ENCODE measurements at regions not wholly inside any gene's neighbourhood (a gene's known extent, or its start where the extent isn't known, plus 50 kb on each side); places are given as distances from the start of the nearest gene placed in this dataset.

GRCh38 chr21:27286760-27287159 lies 319.9 kb upstream of the ADAMTS5 start:
- Histone ChIP-seq H3K79me2 (ENCODE audit: insufficient read depth, low read length) (no peaks in the 10 kb centered on the region), H3K27ac (ENCODE audit: low read depth, low read length) (no peak overlapping the region), H3K9ac (ENCODE audit: low read length) (no peak overlapping the region), H3K9me3 (ENCODE audit: insufficient read depth, low read depth, low read length) (no peaks in the 10 kb centered on the region), H3K4me3 (ENCODE audit: insufficient read depth, low read depth, low read length) (no peak overlapping the region), H4K20me1 (ENCODE audit: insufficient read depth, low read length) (no peaks in the 10 kb centered on the region), H3K4me1 (ENCODE audit: insufficient read depth, low read length) (no peaks in the 10 kb centered on the region), H3K27me3 (ENCODE audit: insufficient read depth, low read length) (no peaks in the 10 kb centered on the region), H2AFZ (ENCODE audit: low read depth, low read length) (no peak overlapping the region), H3K4me2 (ENCODE audit: low read length) (no peak overlapping the region), H3K36me3 (ENCODE audit: insufficient read depth, low read length) (no peaks in the 10 kb centered on the region)
- TF ChIP-seq, protein P1, sequence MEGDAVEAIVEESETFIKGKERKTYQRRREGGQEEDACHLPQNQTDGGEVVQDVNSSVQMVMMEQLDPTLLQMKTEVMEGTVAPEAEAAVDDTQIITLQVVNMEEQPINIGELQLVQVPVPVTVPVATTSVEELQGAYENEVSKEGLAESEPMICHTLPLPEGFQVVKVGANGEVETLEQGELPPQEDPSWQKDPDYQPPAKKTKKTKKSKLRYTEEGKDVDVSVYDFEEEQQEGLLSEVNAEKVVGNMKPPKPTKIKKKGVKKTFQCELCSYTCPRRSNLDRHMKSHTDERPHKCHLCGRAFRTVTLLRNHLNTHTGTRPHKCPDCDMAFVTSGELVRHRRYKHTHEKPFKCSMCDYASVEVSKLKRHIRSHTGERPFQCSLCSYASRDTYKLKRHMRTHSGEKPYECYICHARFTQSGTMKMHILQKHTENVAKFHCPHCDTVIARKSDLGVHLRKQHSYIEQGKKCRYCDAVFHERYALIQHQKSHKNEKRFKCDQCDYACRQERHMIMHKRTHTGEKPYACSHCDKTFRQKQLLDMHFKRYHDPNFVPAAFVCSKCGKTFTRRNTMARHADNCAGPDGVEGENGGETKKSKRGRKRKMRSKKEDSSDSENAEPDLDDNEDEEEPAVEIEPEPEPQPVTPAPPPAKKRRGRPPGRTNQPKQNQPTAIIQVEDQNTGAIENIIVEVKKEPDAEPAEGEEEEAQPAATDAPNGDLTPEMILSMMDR (IDR thresholded peaks at IDR 0.05; ENCODE audit: insufficient read depth, low read depth, low read length) = no peak
- TF ChIP-seq EZH2 (IDR thresholded peaks at IDR 0.05; ENCODE audit: insufficient read depth, low read length) = no peak
- no peak overlapping the region for H3K27ac Mint-ChIP-seq (ENCODE audit: unreplicated experiment)
- no peaks in the 10 kb centered on the region for H3K36me3 Mint-ChIP-seq (ENCODE audit: low read depth, unreplicated experiment)
- DNase-seq (ENCODE audit: low read depth) = no peak
- no peak for FAIRE-seq
- peaks cover 4% of the 10 kb centered on the region for H3K9me3 Mint-ChIP-seq (ENCODE audit: unreplicated experiment)
- peaks cover 8% of the 10 kb centered on the region for H3K4me1 Mint-ChIP-seq (ENCODE audit: low read depth, unreplicated experiment)
- no peaks in the 10 kb centered on the region for H3K27me3 Mint-ChIP-seq (ENCODE audit: low read depth, unreplicated experiment)
- H3K4me3 Mint-ChIP-seq (ENCODE audit: unreplicated experiment) = no peak overlapping the region

DNA sequence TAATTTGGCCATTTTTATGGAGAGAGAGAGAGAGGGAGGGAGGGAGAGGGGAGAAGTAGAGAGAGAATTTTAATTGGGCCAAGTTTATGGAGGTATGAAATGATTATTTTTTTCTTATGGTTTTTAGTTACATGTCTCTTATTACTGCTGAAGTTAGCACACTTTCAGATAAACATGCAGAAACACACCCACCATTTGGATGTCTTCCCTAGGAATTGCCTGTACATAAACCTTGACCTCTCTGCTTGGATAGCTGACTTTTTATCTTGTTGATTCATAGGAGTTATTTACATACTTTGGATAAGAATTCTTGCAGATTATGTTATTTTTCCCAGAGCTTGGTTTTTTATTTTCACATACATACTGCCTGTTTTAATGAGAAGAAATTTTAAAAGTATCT lies 310.2 kb upstream of the ADAMTS5 start:
- H3K4me1 Mint-ChIP-seq (ENCODE audit: low read depth, unreplicated experiment) = peaks cover 13% of the 10 kb centered on the region
- H3K36me3 Mint-ChIP-seq (ENCODE audit: low read depth, unreplicated experiment) = no peaks in the 10 kb centered on the region
- H3K9ac ChIP-seq (ENCODE audit: low read length) = no peak overlapping the region
- no peaks in the 10 kb centered on the region for H3K36me3 ChIP-seq (ENCODE audit: insufficient read depth, low read length)
- H3K4me3 Mint-ChIP-seq (ENCODE audit: unreplicated experiment) = no peak overlapping the region
- H3K27me3 ChIP-seq (ENCODE audit: insufficient read depth, low read length) = no peaks in the 10 kb centered on the region
- H3K4me2 ChIP-seq (ENCODE audit: low read length) = no peak overlapping the region
- DNase-seq (ENCODE audit: low read depth) (no peak), FAIRE-seq (no peak)
- no peak overlapping the region for H3K4me3 ChIP-seq (ENCODE audit: insufficient read depth, low read depth, low read length)
- H2AFZ ChIP-seq (ENCODE audit: low read depth, low read length) = no peak overlapping the region
- no peaks in the 10 kb centered on the region for H3K9me3 Mint-ChIP-seq (ENCODE audit: unreplicated experiment)
- H3K79me2 ChIP-seq (ENCODE audit: insufficient read depth, low read length) = no peaks in the 10 kb centered on the region
- peaks cover 7% of the 10 kb centered on the region for H3K4me1 ChIP-seq (ENCODE audit: insufficient read depth, low read length)
- H3K9me3 ChIP-seq (ENCODE audit: insufficient read depth, low read depth, low read length) = no peaks in the 10 kb centered on the region
- no peak overlapping the region for H3K27ac Mint-ChIP-seq (ENCODE audit: unreplicated experiment)
- H3K27me3 Mint-ChIP-seq (ENCODE audit: low read depth, unreplicated experiment) = no peaks in the 10 kb centered on the region
- TF ChIP-seq EZH2 (IDR thresholded peaks at IDR 0.05; ENCODE audit: insufficient read depth, low read length) = no peak
- TF ChIP-seq, protein P1 (IDR thresholded peaks at IDR 0.05; ENCODE audit: insufficient read depth, low read depth, low read length) = no peak
- no peaks in the 10 kb centered on the region for H4K20me1 ChIP-seq (ENCODE audit: insufficient read depth, low read length)
- H3K27ac ChIP-seq (ENCODE audit: low read depth, low read length) = no peak overlapping the region

GRCh38 chr21:27275294-27275927 lies 308.5 kb upstream of the ADAMTS5 start:
- Histone ChIP-seq H4K20me1 (ENCODE audit: insufficient read depth, low read length) (no peaks in the 10 kb centered on the region), H3K4me3 (ENCODE audit: insufficient read depth, low read depth, low read length) (no peak overlapping the region), H3K9ac (ENCODE audit: low read length) (peak overlapping the region; percentile 14), H3K4me2 (ENCODE audit: low read length) (peak overlapping the region; percentile 49), H3K36me3 (ENCODE audit: insufficient read depth, low read length) (no peaks in the 10 kb centered on the region), H3K4me1 (ENCODE audit: insufficient read depth, low read length) (peaks cover 7% of the 10 kb centered on the region), H3K27me3 (ENCODE audit: insufficient read depth, low read length) (no peaks in the 10 kb centered on the region), H3K27ac (ENCODE audit: low read depth, low read length) (peak overlapping the region; percentile 63), H2AFZ (ENCODE audit: low read depth, low read length) (no peak overlapping the region), H3K79me2 (ENCODE audit: insufficient read depth, low read length) (no peaks in the 10 kb centered on the region), H3K9me3 (ENCODE audit: insufficient read depth, low read depth, low read length) (no peaks in the 10 kb centered on the region)
- Mint-ChIP-seq H3K36me3 (ENCODE audit: low read depth, unreplicated experiment) (no peaks in the 10 kb centered on the region), H3K27ac (ENCODE audit: unreplicated experiment) (peak overlapping the region; percentile 99), H3K4me1 (ENCODE audit: low read depth, unreplicated experiment) (peaks cover 13% of the 10 kb centered on the region), H3K27me3 (ENCODE audit: low read depth, unreplicated experiment) (no peaks in the 10 kb centered on the region), H3K4me3 (ENCODE audit: unreplicated experiment) (no peak overlapping the region), H3K9me3 (ENCODE audit: unreplicated experiment) (no peaks in the 10 kb centered on the region)
- FAIRE-seq (peak; percentile 79), DNase-seq (ENCODE audit: low read depth) (peak; percentile 66)
- TF ChIP-seq, protein P1 (IDR thresholded peaks at IDR 0.05; ENCODE audit: insufficient read depth, low read depth, low read length) = no peak
- TF ChIP-seq EZH2 (IDR thresholded peaks at IDR 0.05; ENCODE audit: insufficient read depth, low read length) = no peak
